NCI-H2227 (cell line): ENCODE measurements at regions not wholly inside any gene's neighbourhood (a gene's known extent, or its start where the extent isn't known, plus 50 kb on each side); places are given as distances from the start of the nearest gene placed in this dataset.

ENCODE experiments used
- DNase-seq: peaks from one replicate; lab custom pipeline; 2025; ENCODE audit not compliant: unreplicated experiment; lab: John Stamatoyannopoulos, UW

DNA sequence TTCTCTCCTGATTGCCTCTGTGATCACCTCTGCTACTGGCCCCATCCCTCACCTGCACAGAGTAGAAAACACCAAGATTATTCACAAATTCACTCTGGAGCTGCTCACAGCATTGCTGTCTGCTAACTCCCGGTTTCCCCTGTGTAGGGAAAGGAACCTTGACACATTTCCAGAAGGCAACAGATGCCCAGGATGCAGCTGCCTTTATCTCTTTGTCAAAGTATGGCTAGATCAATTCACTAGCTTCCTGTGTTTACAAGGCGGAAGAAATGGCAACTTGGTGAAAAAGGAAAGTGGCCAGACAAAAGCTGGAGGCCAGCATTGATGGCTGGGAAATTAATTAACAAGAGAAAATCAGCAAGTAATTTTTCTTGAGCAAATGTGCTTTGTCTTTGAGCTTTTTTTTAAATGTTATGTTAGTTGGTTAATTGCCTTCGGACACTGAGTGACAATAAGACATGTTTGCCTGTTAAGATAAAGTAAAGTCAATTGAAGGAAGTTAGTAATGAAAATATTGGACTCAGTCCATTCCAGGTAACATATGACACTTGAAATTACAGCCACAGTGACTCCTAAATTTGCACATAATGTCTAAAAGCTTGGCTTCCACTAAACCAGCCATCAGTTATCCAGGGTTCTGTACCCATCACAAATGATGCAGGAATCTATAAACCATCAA lies 394.6 kb upstream of the IL12A start:
- no peak for DNase-seq

DNA sequence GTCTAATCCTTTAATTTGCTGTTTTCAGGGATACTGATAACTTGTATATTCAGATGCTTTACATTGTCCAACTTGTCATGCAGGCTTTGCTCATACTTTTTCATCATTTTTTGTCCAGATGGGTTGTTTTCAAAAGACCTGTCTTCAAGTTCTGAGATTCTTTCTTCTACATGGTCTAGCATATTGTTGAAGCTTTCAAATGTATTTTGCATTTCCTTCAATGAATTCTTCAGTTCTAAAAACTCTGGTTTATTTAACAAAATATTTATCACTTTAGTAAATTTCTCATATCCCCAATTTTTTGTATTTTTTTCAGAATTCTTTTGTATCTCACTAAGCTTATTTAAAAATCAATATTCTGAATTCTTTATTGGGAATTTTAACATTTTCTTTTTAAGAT lies 388.3 kb upstream of the IL12A start:
- DNase-seq, result peak; percentile 8

DNA sequence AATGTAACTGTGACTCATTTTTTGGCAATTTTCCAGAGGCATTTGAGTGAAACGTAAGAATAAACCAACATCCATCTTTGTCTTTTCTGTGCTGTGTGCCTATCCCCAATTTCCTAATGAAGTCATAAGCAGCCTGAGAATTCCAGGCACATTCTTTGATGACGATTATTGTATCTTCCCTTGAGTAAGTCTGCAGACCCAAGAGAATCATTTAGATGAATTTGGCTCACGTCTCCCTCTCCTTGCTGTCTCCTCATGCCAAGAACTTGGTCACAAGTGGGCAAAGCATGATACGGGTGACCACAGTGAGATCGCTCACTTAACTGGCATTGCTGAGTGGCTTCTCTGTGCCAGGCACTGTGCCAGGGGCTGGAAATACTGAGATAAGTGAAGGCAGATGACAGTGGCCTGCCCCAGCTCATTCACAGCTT lies 384.5 kb upstream of the IL12A start:
- no peak for DNase-seq

DNA sequence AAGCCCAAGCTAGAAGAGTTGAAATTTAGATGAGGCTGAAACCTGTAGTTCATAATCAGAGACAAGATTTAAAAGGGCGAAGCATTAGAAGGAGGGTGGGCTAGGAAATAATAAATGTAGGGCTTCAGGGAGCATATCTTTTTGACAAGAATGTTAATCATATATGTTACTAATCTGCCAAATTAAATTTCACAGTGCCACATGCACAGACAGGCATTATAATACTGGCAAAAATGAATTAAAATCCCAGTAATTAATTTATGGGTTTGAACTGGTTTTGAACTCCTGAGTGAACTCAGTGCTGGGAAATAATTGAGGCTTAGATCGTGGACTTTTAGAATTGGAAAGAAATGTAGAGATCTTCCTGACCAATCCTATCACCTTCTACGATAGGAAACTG lies 383.5 kb upstream of the IL12A start:
- DNase-seq, result no peak

DNA sequence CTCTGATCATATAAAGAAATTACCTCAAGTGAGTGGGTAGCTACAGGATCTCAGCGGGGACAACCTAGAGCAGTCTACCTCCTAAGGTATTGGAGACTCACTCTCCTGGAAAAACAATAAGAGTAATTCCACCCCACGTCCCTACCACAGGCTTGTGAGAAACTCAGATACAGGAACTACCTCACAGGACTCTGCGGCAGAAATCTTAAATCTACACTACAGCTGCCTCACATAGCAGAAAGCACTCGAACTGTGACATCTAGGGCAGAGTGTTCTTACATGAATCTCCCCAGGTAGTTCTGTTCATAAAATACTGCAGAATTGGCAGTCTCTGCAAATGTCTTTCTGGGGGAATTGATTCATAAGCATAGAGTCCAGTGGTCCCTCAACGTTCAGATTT lies 382.9 kb upstream of the IL12A start:
- no peak for DNase-seq

DNA sequence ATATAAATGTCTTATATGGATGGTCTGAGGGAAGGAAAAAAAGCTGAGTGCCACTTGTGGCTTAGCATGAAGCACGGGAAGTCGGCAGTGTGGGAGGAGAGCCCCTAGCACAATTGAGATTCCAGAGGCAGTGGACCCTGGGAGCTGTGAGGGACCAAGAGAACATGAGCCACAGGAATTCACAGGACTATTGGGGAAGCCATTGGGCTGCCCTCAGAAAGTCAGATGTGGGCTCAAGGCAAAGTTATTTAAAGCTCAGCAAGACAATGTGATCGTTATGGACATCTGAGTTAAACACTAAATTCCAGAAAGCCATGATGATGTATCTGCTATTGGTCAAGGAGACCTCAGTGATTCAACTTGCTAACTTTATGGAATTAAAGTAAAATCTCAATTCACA lies 380.8 kb upstream of the IL12A start:
- no peak for DNase-seq

DNA sequence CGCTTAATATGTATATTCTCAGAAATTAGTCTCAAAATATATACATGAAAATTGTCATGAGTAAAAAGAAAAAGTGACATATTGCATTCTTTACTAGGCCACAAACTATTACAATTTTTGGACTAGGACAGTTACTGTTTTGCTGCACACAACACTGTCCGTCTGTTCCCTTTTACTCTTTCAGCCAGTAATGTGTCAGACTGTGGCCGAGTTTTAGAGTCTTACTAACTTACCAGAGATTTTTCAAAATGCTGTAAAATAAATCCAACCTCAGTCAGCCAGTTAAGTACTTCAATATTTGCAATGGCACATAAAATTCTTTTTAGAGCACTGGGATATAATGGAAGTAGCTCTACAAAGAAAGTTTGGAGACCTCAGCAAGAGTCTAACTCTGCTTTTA lies 380.3 kb upstream of the IL12A start:
- DNase-seq, result no peak

DNA sequence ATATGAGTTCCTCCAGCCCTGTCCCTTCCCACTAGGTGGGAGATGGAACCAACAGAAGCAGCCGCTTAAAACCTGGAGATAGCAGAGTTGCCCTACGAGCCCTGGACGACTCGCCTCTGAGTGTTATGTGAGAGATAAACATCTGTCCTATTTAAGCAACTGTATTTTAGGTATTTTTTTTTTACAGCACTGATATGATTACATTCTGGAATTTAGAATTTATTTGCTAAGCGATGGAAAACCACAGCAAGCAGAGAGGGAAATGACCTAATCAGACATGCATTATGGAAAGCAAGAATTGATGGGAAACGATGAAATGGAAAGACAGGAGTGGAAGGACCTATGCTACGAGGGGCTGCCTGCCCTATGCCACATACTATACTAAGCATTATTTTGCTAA lies 379.0 kb upstream of the IL12A start:
- DNase-seq, result no peak

DNA sequence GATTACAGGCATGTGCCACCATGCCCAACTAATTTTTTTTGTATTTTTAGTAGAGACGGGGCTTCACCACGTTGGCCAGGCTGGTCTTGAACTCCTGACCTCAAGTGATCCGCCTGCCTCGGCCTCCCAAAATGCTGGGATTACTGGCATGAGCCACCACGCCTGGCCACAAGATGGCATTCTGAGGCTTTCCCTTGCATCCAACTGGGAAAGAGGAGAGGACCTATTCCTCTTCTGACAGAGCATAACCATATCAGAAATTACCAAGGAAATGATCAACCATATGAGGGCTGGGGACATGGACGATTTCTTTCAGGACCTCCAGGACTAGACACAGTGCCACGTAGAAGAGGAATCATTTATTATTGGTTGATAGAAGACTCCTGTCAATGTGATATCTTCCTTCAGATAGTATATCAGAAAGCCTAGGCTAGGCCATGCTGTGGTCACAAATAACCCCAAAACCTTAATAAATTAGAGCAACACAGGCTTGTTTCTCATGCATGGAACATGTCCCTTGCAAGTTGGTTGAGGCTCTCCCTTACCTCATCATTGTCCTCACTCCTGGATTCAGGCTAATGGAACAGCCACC lies 372.3 kb upstream of the IL12A start:
- DNase-seq, result peak; percentile 25

DNA sequence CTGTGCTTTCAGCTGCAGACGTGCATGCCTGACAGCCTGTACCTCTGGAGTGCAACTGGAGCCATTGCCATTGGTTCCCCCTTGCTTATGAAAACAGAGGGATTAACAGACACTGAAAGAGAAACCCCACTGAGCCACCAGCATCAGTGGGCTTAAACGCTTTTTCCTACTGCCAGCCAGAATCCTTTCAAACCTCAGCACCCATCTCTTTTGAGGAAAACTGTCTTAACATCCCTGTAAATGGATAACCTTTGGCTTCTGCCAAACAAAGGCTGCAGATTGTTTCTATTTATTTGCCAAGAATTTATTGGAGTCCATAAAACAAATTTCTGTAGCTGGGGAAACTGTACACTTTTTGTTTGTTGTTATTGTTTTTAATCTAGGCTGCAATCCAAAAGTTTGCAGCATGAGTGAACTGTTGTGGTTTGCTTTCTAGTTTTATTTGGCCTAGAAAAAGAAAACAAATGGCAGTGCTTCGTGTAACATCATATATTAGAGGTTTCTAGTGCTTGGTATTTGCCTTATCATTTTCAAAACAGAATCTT lies 369.2 kb upstream of the IL12A start:
- DNase-seq, result peak; percentile 55

DNA sequence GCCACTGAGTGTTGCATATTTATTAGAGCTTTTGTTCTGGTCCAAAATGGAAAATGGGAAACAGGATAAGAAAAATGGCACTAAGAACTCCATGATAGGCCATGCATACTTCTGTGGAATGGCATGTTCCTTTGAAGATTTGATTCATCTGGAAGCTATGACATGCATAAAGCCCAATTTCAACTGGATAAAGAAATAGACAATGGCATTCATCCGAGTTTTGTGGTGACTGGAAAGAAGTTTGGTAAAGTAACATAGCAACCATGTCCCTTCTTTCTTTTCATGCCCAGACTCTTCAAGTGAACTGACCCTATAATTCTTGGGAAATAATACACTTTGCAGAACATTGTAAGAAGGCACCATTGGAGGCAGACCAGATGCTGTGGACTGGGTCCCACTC lies 368.4 kb upstream of the IL12A start:
- DNase-seq, result no peak

DNA sequence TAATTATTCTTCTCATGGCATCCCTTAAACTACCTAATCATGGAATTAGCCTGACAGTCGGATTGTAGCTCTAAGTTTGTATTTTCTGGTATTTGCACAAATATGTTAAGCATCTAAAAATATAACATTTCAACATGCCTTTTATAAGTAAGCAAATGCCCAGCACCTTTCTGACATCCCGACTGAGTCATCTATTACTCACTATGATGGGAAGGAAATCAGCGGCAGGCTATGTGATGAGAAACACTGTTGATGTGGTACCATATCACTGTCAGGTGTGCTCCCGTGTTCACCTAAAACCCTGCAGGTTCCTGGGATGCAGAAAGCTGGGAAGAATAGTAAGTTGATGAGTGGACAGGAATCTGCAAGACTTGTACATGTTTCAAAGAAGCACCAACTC lies 367.8 kb upstream of the IL12A start:
- no peak for DNase-seq

DNA sequence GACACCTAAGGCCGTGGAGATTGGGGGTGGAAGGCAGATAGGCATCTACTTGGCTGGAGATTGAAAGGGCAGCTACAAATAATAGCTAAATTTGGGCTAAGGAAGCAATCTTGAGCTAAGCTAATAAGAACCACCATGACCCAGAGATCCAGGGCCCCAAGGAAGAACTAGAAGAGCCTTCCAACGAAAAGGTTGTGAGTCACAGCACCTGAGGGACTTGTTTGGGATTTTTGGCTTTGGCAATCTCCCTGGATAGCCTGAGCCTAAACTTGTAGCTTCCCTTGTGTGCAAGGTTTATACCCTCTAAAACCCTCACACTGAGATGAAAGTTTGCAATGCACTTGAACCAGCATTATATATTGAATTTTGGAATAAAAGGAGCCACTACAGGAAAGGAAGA lies 364.0 kb upstream of the IL12A start:
- no peak for DNase-seq

DNA sequence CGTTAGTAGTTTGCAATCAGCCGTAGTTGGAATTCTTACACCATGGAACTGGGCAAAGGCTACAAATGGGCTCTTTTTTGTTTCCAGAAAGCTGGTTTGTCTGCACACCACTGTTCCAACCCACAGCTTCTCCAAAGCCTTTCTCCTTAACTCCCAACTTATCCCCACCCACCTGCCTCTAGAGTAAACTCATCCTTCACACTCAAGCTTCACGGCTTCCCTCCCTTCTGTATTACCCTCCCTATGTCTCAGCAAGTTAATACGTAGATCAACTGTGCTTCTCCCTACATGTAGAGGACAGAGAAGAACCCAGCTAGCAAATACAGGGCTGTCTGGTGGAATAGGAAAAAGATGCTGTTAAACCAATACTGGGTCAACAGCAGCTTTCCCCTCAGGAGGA lies 363.0 kb upstream of the IL12A start:
- DNase-seq, result no peak

DNA sequence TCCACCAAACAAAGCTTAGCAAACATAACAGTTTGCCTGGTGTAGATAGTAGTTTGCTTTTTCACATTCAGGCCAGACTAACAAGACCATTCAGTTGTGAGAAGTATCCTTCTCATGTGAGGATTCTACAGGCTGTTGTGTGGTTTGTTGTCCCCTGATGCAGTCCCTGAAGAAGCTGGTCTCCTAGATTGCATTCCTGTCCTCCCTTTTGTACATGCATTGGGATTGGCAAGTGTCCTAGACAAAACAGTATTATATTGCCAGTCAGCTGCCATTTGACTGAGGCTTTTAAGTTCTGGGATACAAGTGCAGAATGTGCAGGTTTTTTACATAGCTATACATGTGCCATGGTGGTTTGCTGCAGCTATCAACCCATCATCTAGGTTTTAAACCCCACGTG lies 362.0 kb upstream of the IL12A start:
- no peak for DNase-seq

DNA sequence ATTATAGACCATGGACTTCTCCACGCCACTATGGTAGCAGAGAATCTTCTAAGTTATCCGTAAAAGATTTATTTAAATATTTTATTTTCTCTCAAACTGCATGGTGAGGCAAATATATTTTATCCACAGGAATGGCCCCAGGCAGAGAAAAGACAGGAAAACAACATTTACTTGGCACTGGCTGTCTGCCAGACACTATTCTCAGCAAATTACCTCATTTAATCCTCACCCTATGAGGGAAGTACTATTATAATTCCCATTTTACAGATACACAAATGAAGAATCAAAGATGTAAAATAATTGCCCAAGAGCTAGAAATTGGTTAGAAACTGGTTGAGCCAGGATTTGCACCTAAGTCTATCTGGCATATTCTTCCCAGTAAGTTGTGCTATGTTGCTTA lies 361.4 kb upstream of the IL12A start:
- no peak for DNase-seq

DNA sequence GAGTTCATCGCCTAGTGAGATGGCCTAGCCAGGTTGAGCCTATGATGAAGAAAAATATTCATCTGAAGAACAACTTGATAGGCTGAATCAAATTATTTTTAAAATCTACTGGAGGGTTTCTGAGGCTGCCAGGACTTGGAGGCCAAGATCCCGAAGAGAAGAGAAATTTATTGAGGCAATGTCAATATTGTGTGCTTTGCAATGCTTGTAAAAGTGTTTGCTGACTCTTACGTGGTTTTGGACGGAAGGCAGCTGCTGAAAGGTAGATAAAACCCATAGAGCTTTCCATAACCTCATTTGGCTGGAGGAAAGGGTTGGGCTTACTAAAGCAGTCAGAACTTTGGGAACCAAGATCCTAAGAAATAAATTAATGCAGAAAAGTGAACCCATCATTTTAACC lies 361.0 kb upstream of the IL12A start:
- no peak for DNase-seq

DNA sequence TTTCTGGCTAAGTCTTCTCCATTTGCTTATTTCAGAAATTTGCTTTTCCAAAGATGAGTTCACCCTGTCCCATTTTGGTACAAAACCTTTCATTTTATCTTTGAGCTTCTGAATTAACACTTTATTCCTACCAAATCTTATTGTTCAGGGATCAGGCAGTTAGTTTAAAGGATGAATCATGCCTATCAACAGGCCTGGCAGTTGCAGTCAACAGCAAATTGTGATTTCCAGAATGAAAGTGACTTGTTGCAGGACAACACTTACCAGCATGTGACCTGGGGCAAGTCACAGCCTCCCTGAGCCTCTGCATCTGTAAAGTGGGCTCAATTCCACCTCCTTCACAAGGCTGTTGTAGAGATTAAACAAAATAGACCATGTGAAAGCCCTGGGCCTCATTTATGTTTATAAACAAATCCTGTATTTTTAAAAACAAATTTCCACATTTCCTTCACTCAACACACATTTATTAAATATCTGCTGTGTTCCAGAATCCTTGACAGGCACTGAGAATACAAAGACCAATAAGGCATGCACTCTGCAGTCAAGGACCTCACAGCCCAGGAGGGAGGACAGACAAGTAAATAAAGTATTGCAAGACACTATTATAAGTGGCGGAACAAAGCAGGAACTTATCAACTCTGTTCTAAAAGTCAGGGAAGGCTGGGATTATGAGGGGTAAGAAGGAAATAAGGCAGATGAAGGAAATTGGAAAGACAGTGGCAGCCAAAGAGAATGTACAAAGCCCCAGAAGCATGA lies 359.1 kb upstream of the IL12A start:
- no peak for DNase-seq

DNA sequence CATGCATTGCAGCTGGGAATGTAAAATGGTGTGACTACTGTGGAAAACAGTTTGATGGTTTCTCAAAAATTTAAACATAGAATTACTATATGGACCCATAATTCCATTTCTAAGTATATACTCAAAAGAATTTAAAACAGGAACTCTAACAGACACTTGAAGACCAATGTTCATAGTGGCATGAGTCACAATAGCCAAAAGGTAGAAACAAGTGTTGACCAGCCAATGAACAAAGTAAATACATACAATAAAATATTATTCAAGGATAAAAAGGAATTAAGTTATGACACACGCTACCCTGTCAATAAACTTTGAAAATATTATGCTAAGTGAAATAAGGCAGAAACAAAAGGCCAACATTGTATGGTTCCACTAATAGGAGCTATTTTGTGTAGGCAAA lies 357.4 kb upstream of the IL12A start:
- DNase-seq, result no peak

DNA sequence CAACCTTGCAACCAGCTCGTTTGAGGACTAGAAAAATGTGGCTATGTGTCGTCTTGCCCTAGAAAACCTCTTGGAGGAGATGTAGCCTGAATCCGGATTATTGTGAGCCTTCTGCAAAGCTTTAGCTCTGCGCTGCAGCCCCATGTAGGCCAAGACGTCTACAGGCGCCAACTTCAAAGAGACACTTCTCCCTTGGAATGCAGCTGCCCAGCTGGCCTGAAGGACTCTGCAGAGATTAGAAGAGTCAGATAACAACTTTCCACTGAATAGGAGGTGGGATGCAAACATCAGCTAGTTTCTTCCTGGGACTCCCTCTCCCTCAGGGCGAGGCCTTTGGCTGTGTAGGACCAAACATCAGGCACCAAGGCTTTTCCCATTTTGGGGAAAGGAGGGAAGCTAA lies 356.5 kb upstream of the IL12A start:
- DNase-seq, result no peak

DNA sequence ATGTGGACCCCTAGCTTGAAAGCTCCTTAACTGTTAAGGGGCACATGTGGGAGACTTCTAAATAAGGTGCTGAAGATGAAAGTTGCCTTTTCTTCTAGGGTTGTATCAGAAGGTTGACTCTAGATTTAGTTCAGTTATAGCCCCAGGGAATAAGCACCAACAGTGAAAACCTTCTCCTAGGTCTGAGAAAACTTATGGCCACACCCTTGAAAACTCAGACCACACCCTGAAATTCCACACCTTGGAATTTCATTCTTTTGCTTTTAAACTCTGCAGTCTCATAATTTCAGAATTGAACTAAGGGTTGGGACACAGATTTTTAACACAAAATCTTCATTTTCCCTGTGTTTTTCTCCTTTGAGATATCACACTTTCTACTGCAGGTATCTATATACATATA lies 355.8 kb upstream of the IL12A start:
- DNase-seq, result no peak

DNA sequence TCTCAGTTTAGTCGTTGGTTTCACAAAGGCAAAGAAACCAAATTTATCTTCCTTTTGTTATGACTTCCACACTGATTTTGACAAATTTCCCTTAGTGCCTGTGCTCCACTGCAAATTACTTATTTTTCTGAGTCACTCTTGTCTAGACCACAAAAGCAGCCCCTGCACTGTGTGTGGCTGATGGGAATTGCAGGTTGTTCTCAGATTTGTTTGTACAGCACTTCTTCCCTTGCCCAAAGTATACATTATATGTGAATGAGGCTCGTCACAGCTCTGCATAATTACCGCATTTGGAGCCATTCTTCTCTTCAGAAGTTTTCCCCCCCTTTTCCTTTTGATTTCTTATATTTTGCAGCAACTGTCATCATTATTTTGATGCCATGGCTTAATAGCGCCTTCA lies 354.2 kb upstream of the IL12A start:
- peak; percentile 26 for DNase-seq
